ENCODE measurements at regions not wholly inside any gene's neighbourhood (a gene's known extent, or its start where the extent isn't known, plus 50 kb on each side); places are given as distances from the start of the nearest gene placed in this dataset.
"Not testable (repeated sequence)": the region's sequence is repeated elsewhere in the genome, so short reads cannot be mapped to it uniquely, and the experiment has no call there.

DNA sequence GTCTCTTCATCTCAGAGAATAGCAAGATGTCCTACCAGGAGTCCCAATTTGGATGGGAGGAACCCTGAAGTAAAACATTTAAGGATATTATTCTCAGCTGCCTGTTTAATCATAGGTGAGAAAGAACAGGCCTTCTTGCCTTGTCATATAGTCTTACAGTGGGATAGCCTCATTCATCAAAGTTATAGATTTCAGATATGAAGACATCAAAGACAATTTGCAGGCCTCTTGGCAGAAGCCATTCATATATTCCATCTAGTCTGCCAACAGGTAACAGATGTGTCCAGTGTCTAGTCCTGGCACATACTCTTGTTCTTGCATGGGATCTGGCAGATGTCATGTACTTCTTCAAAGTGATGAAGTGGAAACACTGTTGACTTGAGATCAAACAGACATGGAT, 601.3 kb upstream of the GHITM start:
- TF ChIP-seq, protein P1, sequence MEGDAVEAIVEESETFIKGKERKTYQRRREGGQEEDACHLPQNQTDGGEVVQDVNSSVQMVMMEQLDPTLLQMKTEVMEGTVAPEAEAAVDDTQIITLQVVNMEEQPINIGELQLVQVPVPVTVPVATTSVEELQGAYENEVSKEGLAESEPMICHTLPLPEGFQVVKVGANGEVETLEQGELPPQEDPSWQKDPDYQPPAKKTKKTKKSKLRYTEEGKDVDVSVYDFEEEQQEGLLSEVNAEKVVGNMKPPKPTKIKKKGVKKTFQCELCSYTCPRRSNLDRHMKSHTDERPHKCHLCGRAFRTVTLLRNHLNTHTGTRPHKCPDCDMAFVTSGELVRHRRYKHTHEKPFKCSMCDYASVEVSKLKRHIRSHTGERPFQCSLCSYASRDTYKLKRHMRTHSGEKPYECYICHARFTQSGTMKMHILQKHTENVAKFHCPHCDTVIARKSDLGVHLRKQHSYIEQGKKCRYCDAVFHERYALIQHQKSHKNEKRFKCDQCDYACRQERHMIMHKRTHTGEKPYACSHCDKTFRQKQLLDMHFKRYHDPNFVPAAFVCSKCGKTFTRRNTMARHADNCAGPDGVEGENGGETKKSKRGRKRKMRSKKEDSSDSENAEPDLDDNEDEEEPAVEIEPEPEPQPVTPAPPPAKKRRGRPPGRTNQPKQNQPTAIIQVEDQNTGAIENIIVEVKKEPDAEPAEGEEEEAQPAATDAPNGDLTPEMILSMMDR (IDR thresholded peaks at IDR 0.05; ENCODE audit: insufficient read depth, low read depth, low read length, missing control alignments), result no peak
- DNase-seq (ENCODE audit: low read depth), result no peak

DNA sequence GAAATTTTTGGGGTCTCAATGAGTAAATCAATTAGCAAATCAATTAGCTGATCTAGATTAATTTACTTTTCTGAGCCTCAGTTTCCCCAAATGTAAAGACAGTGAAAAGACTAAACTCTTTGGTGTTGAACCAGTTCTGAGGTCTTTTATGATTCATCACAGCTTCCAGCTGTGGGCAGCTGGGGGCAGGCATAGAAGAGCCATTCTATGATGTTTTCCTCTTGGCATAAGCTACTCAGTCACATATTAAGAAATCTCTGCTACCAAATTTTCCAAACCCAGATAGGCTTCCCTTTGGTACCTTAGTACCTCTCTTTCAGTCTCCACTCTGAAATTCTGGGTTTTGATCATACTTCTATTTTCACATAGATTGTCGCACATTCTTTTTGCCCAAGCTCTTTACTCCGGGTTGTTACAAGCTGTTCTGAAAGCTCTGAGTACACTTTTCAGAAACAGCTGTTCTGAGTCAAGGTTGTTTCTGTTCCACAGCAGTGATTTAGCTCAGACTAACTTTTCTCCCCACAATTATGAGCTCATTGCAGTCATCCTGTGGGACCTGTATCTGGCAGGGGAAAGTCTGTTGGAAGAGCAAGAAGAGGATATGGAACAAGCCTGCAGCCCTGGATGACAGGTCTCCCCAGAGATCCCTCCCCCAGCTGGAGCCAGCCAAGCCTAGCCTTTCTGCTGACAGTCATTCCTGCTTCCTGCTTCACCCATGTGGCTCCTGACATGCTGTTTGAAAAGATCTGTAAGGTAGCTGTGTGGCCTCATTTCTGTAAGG, 599.6 kb upstream of the GHITM start:
- TF ChIP-seq, protein P1 (IDR thresholded peaks at IDR 0.05; ENCODE audit: insufficient read depth, low read depth, low read length, missing control alignments), result no peak
- DNase-seq (ENCODE audit: low read depth), result peak; percentile 86
- H3K4me3 ChIP-seq (ENCODE audit: low read depth, low read length), result peak overlapping the region; percentile 10

More for the DNA sequence above, 601.3 kb upstream of the GHITM start:
- H3K4me3 ChIP-seq (ENCODE audit: low read depth, low read length), result no peak overlapping the region

DNA sequence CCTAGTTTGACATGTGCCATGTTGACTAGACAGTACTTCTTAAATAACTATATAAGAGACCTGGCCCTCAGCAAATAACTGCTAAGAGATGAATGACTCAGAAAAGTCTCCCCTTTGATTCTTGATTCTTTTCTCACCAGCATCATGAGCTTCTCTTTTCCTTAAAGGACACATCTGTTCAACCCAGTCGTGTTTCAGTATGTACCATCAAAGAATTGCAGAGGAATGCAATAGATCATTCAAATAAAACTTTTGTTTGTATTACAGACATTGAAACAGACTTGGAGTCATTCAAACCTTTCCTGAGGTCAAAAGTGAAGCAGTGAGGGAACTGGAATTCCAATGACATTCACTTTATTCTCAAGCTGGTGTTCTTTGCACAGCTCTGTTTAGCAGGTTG, 598.3 kb upstream of the GHITM start:
- TF ChIP-seq, protein P1 (IDR thresholded peaks at IDR 0.05; ENCODE audit: insufficient read depth, low read depth, low read length, missing control alignments), result no peak
- peak overlapping the region; percentile 10; the same call in 1 of the 2 replicates for H3K4me3 ChIP-seq (ENCODE audit: low read depth, low read length)
- DNase-seq (ENCODE audit: low read depth), result peak; percentile 51

DNA sequence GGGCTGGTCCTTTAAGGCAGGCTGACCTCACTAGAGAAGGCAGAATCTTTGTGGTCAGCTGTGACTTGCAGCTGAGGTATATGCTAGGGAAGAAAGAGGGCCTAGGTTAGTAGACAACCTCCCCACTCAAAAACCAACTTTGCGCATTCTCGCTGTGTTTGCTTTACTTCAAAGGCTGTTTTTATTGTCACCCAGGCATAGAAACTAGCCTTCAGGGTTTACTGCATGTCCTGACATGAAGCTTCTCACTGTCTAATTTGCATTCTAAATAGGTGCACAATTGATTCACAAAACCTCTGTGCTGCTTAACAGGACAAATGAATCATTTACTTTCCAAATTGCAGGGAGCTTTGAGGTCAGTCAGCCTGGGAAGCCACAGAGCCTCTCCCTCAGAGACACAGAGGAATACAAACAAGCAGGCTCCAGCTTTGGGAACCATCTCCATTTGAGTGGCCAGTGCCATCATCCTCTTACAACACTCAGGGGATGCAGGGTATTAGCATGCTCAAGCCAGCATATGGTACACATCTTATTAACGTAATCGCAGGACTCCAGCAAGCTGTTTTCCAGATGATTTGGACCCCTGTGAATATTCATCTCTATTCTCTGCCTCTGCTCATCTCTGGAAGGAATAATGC, 596.4 kb upstream of the GHITM start:
- DNase-seq (ENCODE audit: low read depth), result peak; percentile 91
- TF ChIP-seq, protein P1 (IDR thresholded peaks at IDR 0.05; ENCODE audit: insufficient read depth, low read depth, low read length, missing control alignments), result no peak
- H3K4me3 ChIP-seq (ENCODE audit: low read depth, low read length), result no peak overlapping the region

DNA sequence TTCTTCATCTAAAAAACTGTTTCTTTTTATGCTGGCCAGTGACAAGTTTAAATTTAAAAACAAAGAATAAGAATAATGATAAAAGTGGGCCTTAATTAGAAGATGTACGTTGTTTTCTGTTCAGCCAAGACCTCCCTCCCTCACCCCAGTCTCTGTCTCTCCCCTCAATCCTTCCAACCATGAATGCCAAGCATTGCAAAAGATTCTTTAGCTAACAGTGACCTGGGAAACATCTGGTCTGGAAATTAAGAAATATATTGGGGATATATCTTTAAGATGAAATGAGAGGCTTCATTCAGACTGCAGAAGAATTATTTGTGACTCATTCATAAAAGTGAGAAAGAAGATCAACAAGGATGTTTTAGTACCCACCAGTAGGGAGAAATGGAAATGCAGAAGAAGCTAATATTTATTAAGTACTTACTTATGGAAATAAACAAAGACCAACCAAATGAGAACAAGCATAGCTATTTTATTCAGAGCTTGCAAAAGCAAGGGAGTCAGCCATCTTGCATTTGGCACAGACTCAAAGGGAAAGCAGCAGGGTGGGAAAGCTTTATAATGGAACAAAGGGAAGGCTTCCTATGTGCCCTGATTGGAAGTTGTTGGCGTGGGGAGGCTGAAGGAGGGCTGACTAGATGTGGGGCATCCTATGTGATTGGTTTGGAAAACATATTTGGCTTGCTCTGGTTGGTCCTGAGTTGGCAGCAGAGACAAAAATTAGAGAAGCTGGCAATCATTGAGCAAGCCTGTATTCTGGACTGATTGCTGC, 595.4 kb upstream of the GHITM start:
- no peak for DNase-seq (ENCODE audit: low read depth)
- TF ChIP-seq, protein P1 (IDR thresholded peaks at IDR 0.05; ENCODE audit: insufficient read depth, low read depth, low read length, missing control alignments), result no peak
- no peak overlapping the region for H3K4me3 ChIP-seq (ENCODE audit: low read depth, low read length)

DNA sequence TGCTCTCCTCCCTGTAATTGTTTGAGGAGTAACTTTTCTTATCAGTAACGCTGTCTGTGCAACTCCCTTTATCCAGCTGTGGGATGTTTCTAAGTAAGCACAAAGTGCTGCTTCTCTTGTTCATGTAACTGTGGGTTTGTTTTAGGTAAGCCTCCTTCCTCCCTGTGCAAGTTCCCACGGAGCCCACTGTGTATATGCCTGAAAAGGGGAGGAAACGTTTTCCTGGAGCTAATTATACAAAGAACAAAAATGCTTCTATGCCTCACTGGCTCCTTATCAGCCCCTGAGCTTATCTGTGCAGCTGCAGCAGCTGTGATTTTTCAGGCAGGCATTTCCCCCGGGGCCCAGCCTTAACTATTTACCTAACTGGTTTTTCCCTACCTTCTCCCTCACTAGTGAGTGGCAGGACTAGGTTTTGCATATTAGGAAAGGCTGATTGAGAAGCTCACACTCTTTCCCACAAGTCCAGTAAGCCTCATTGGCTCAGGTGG, 593.4 kb upstream of the GHITM start:
- TF ChIP-seq, protein P1 (IDR thresholded peaks at IDR 0.05; ENCODE audit: insufficient read depth, low read depth, low read length, missing control alignments), result no peak
- peak overlapping the region; percentile 23 for H3K4me3 ChIP-seq (ENCODE audit: low read depth, low read length)
- peak; percentile 68 for DNase-seq (ENCODE audit: low read depth)

DNA sequence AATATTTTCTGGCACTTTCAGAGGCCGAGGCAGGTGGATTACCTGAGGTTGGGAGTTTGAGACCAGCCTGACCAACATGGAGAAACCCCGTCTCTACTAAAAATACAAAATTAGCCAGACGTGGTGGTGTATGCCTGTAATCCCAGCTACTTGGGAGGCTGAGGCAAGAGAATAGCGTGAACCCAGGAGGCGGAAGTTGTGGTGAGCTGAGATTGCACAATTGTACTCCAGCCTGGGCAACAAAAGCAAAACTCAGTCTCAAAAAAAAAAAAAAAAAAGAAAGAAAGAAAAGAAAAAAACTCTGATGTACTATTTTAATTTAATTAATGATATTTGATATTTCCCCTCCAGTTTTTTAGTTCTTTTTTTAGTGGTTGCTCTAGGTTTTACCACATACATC, 588.1 kb upstream of the GHITM start:
- H3K4me3 ChIP-seq (ENCODE audit: low read depth, low read length); DNase-seq (ENCODE audit: low read depth): not testable (repeated sequence)
